HG03342 (cell line): ENCODE measurements at regions not wholly inside any gene's neighbourhood (a gene's known extent, or its start where the extent isn't known, plus 50 kb on each side); places are given as distances from the start of the nearest gene placed in this dataset.

Source experiments
- ATAC-seq: cut with Tn5 transposase; IDR thresholded peaks from one replicate; pipeline ENCODE4 v1.9.1; 2021; ENCODE audit warnings: mild to moderate bottlenecking, moderate library complexity; ENCODE audit not compliant: unreplicated experiment

DNA sequence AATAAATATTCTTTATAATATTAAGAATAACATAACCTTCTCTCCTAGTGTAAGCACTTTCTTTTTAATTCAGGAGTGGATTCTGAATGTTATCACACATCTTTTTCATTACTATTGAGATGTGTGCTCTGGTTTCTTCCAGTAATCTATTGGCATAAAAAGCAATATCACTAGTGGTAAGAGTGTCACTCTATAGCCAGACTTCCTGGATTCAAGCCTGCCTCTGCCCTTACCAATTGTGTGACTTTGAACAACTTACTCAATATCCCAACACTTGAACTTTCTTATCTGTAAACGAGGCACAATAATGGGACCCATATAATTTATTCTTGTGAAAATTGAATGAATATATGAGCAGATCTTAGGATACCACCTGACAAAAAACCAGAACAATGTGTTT is 71.0 kb downstream of the SEM1 start:
- no peak for ATAC-seq

DNA sequence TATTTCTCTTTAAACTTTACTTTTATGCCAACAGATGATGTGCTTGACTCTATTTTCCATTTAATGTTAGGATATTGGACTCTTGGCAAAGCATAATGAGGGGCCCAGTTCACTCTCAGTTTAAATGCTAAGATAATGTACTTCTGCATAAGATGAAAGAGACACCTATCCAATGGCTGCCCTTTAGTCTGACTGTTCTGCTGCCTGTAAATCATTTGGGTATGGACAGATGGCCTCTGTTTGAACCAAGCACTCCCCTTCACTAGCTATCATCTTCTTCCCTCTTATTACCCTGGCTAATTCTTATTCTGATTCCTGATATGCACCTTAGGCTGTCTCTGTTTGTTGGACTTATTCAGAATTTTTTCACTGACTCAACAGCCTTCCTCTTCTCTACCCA is 72.1 kb downstream of the SEM1 start:
- ATAC-seq = no peak

DNA sequence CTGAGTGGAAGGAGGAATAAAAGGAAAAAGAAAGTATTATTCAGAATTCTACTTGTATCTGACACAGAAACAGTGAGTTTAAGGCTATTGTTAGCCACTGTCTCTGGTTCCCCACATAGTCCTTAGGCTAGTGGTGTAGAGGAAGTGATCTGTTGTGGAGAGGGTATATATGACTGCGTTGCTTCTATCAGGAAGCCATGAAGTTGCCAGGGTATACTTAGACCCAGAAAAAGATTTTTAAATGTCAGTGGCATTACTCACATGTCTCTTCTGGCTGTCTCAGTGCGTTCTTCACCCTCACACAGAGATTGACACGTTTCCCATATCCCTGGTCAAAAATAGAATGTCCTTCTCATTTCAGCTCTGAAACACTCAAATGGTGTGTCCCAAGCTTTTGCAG is 72.7 kb downstream of the SEM1 start:
- no peak for ATAC-seq

DNA sequence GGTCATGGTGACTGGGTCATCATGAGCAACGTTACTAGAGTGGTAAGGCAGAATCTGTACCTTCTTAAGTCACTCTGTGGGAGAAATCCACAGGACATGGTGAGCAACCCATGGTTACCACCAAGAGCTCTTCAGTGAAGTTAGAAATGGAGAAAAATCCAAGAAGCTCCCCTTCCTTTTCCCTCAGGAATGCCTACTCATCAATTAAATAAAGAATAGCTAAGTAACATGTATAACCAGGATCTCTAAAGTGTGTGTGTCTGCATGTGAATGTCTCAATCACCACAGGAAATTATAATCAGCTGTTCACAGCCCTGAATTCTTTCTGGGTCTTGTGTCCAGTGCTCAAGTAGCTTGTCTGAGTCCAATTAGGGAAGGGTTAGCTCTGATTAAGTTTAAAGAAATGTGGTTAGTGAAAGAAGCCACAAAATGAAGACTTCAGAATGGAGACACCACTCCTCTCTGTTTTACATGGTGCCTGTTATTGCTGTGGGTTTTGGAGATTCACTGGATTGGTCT is 73.2 kb downstream of the SEM1 start:
- ATAC-seq = no peak

DNA sequence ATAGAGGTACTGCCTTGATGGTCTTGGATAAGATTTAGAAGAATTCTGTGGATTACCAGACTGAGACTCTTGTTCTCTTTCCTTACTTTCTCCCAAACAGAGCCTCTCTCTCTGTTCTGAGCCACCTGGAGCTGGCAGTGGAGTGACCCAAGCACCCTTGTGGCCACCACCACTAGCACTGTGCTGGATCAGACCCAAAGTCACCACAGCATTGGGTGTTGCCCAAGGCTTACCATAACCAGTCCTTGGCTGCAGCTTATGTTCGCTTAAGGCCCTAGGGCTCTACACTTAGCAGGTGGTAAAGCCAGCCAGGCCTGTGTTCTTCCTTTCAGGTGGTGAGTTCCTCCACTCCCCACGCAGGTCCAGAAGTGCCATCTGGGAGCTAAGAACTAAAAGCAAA is 79.8 kb downstream of the SEM1 start:
- no peak for ATAC-seq

DNA sequence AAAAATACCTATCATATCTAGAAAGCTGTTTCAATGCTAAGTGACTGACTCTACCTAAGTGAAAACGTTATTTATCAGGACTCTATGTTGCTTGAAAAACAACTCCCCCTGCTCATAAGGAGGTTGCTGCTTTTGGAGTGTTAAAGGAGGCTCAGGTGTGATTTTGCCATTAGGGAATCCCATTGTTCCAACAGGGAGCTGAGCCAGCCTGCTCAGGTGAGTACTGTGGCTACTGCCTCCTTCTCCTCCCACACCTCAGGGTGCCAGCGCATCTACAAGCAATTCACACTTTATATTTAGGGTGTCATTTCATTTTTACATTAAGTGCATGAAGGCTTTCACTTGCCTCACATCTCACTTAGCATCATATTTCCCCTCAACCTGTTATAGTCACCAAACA is 84.7 kb downstream of the SEM1 start:
- no peak for ATAC-seq

DNA sequence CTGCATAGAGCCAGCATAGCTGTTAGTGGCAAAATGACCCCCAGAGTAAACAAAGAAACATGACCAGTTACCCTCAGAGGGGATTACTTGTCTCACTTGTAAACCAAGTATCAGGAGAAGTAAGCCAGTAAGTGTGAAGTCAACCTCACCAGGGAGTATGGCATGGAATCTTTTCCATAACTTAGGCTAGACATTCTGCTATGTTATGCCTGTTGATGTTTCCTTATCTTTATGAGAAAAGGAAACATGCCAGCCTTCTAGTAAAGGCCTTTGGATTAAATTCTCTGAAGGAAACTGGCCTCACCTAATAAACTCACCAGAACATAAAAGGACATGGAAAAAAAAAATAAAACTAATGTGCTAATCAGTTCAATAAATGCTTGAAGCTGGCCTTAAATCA is 87.7 kb downstream of the SEM1 start:
- ATAC-seq = no peak

DNA sequence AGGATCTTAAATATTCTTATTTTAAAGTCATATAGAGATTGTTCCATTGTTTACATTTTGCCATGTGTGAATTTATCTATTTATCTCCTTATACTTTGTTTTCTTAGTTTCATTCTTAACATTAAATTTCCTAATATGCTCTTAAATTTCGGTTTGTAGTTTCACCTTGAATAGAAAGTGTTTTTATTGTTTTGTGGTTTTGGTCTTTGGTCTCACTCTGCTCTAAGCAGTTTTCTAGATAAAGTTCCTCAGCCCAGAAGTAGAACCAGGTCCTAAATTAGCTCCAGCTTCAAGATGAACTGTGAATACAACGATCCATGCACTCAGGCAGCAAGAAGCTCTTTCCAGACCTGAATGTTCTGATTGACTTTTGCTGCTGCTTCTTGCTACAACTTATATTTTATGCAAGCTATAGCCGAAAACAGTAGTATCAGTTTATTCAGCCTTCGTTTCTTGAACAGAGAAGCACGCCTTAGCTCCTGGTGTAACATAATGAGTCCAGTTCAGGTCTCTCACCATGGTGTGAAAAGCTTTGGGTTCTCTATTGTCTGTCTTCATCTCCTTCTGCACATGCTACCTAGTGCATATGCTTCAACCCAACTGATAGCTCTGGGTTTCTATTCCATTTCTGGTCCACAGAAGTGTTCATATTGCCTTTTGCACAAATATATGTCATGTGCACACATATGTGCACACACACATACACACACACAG is 95.3 kb downstream of the SEM1 start:
- ATAC-seq = no peak

DNA sequence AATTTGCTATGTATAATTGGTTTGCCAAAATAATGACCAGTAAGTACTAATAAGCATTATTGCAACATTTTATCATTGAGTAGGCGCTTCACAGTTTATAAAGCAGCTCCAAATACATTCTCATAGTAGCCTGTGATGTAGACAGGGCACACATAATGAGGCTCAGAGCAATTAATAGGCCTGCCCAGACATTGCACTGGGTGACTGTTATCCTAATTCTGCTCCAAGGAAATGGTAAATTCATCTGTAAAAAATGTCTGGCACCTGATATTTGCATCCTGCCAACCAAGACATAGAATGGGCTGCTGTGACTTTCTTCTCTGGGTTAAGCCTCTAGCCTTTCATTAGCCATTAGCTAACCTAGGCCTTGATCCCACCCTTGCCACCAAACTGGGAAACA is 97.6 kb downstream of the SEM1 start:
- ATAC-seq = no peak

DNA sequence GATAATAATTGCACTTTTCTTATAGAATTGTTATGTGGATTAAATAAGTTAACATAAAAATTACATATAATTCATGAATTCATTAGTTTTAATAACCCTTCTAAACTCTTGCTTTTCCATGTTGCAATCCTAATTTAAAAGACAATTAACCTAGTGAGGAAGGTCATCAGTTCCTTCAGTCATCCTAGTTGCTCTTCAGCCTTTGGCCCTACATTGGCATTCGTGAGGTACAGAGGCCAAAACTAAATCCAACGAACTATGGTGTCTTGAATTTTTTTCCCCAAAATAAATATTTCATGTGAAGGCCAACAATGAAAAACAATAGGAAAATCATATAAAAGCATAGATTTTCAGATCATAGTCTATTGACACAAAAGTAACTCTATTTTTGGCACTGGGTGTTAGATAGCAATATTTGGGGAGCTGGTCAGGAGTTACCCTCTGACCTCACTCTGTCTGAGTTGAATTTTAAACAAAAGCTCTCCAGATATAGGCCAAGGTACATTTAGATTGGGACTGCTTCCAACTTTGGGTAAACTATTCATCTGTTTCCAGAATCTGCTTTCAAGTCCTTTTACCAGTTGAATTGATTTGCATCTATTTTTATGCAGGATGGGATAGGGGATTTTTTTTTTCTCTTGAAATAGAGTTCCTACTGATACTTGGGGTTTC is 104.5 kb downstream of the SEM1 start:
- ATAC-seq = no peak

DNA sequence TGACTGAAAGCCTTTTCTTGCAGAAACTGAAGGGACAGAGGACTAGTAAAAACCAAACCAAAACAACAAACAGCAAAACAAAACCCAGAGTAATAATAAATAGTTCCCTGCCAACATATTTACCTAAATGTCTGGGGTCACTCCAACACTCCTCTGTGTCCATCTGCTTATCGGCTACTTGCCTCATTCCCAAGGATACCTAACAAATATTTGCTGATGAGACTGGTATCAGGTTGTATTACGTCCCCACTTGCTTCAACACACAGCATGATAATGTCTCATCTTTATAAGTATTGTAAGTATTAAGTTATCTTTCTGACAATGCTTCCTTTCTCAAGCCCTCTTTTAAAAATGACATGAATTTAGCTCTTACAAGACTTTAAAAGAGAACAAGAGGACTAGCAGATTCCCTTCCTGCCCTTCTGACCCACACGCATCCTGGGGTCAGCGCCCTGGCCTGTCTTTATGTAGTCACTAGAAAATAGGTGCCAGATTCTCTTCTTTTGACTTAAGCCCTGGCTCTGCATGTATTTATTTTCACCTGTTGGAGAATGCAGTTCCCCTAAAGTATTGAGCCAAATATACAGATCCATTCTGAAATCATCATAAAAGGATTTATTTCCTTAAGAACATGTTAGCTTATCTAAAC is 110.2 kb downstream of the SEM1 start:
- no peak for ATAC-seq

DNA sequence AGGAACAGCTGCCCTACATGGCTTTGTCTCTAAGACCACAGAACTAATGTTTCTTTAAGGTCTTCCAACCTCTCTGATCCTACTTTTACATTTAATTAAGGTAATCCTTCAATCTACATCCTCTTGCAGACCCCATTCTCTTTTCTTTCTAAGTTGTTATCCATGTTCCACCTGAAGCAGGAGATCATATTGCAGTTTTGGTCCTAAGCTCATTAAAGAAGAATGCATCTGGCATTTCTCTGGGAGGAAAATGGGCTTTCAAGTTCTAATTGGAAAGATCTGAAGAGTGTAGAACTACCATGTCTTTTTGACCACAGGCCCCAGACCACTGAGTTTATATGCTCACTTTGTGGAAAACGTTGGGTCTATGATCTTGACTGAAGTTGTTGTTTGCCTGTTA is 111.2 kb downstream of the SEM1 start:
- no peak for ATAC-seq

DNA sequence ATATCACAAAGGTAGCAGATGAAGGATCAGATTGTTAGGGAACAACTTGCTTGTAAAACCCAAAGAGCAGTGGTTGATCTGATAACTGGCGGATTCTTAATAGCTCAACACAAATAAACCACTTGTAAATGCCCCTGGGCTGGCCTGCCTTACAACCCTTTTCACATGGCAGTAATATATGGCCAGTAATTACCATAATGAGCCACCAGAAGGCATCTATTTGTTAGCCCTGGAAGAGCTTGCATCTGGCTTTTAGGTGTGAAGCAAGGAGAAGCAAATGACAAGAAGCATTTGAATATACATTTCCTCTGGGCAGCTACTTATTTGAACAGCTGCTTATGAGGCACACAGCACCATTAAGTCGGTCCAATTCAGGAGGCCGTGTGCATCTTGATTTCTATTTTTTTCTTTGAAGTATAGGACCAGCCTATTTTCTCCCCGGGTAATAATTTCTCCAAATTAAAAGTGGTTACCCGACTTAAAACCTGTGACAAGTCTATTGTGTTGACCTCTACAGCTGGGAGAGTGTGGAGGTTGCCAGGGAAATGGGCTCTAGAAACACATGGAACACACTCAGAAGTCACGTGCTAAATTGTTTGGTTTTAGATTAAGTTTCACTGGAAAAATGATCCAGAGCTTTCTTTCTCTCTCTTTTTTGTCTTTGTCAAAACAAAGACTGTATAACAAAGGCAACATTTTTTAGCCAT is 113.4 kb downstream of the SEM1 start:
- ATAC-seq = no peak

DNA sequence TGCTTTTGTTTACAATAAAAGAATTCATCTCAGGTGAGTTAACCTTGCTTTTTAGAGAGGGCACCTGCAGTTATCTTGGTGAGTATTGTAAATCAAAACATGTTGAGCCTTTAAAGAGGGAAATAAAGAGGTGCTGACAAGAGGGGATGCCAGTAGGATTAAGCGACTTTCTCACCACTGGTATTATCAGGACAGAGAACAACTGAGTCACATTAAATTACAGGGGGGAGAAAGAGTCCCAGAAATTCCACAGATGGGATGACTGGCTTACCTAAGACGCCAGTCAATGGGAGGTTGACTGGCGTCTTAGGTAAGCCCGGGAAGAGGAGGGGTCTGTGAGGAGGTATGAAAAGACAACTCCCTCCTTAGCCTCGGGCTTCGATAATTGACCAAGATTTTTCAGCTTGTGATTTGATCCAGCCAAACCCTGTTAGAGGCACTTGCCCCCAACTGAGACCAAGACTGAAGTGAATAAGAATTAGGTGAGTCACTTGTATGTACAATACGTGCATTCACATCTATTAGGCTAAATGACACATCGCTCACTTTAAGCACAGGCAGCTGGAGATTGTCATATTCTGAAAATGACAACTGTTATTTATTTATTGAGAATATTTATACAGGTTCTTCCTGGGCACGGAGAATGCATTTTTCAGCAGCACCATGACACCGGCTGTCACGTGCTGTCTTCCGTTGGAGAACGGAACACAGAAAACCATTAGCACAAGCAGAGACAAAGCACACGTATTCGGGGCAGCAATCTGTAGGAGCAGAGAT is 117.6 kb downstream of the SEM1 start:
- no peak for ATAC-seq

DNA sequence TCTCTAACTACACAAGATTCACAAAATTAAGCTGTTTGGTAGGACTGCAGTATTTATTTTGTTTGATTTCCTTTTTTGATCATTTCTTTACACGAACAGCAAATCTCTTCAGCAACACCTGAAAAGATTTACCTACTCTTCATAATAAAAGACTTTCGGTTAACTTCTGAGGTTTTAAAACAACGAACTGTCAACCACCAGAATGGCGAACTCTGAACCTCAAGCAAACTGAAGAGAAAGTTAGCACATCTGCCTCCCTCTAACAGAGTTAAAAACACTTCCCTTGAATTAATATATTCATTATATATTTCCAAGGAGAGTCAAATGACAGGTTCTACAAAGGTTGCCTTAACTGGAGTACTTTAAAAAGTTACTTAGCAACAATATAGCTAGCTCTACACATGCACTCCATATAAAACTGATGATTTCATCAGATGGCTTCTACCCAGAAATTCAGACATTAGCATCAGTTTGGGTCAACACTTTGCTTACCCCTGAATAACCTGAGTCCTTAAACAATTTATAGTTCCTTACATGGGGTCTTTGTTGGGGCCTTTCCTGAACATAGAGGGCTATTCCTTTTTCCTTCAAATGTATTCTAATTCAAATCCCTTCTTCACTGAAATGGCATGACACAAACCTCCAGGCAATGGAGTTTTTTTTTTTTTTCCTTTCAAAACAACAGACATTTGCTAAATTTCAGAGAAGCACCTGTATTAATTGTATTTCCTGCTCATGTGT is 118.3 kb downstream of the SEM1 start:
- no peak for ATAC-seq

DNA sequence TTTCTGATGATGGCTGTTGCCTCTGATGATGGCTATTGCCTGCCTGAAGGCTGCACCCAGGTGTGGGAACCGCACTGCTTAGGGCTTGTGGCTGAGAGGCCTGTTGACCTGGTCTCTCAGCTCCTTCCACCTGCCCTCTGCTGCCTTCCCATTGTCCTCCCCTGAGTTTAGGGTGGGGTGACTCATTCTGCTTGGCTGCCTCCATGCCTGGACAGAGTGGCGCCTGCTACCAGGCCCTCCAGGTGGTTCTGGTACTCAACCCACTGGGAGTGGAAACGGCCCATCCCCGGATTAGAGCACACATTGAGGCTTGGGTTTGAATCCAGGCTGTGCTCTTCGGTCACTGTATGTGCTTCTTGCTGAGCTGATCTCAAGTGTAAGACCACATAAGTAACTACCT is 120.6 kb downstream of the SEM1 start:
- no peak for ATAC-seq

DNA sequence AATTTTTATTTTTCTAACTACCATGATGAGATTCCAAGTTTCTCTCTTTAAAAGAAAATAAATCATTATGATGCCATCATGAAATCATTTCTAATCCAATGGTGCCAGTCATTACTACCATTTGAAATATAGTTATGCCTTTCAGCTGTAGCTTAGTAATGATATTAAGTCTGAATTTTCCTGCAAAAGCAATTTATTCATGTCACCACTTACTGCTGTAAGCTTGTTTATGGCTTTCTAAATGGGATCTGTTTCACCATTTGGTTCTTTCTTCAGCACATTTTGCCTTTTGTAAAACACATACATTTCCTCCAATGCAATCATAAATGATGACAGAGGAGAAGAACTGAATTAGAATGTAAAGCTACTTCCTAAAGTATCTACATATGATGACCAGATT is 130.5 kb downstream of the SEM1 start:
- ATAC-seq = no peak

DNA sequence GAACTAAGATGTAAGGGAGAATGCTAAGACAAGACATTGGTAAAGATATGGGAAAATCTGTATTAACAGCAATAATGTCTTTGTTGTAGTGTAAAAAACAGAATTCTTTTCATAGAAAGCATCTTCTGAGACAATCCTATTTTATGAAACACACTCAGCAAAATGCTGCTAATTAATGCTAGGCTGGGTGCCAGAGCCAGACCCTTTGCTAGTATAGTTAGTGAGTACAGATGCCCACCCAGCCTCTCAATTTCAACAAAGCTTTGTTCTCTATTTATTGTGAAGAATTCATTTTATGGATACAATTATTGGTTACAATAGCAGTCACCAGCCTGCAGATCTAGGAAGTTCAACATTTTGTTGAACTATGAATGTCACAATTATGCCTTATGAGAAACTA is 131.0 kb downstream of the SEM1 start:
- no peak for ATAC-seq

DNA sequence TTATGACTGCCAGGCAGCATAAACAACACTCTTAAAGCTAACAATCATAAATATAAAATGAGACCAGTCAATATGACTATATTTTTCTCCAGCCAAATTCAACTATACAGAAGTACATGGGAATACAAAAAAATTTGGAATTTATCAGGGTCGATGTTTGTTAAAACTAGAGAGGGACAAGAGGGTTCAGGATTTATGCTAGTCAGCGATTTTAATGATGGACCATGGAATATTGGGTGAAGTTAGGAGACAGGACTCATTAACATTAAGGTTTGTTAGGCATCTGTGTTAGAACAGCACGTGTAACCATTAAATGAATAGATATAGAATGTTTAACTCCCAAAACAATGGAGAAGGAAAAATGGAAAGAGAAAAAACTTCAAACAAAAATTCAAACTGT is 146.2 kb downstream of the SEM1 start:
- ATAC-seq = no peak

DNA sequence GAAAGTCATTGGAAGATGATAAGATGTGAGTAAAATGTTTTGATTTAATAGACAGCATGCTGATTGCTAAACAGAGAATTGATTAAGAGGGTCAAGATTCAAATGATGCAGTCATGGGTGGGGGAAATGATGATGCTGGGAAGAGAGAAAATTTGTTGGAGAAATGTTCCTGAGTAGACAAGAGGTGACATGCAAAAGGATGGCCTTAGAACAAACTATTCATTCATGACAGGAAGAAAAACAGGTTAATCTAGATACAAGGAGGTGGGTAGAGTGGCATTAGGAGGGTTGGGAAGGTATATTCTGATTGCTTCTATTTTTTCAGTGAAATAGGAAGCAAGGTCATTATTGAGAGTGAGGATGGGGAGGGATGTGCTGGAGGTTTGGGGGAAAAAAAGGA is 146.7 kb downstream of the SEM1 start:
- ATAC-seq = no peak
